Activated CD4-positive, alpha-beta T cell treated with anti-CD3 and anti-CD28 coated beads for 36 hours (primary cell): ENCODE measurements at regions not wholly inside any gene's neighbourhood (a gene's known extent, or its start where the extent isn't known, plus 50 kb on each side); places are given as distances from the start of the nearest gene placed in this dataset.

Experiments used
- ATAC-seq: fragments of 200-7000 bp; cut with Tn5 transposase; one replicate; pipeline ENCODE4 v1.10.0; 2021; ENCODE audit warnings: mild to moderate bottlenecking, moderate library complexity
- CTCF ChIA-PET: fragments of 350-600 bp; sonication (Branson Sonifier 250); formaldehyde crosslinking; loops from one replicate; lab custom pipeline; 2021; ENCODE audit warnings: antibody characterized with exemption; lab: Charles Lee
- POLR2A ChIA-PET: fragments of 350-600 bp; sonication (Branson Sonifier 250); formaldehyde crosslinking; loops from one replicate; lab custom pipeline; 2021; ENCODE audit warnings: antibody characterized with exemption, inconsistent platforms; lab: Charles Lee
- DNase-seq: peaks from one replicate; pipeline ENCODE4 v3.0.0-alpha.2; 2020
- H3K27ac Mint-ChIP-seq: one replicate; pipeline ENCODE4 v1.8.0; 2021; ENCODE audit warnings: mixed read lengths
- H3K27me3 Mint-ChIP-seq: one replicate; pipeline ENCODE4 v1.8.0; 2021; ENCODE audit warnings: mixed read lengths
- H3K36me3 Mint-ChIP-seq: one replicate; pipeline ENCODE4 v1.8.0; 2021; ENCODE audit warnings: low read depth, mixed read lengths
- H3K4me1 Mint-ChIP-seq: one replicate; pipeline ENCODE4 v1.8.0; 2021; ENCODE audit warnings: mixed read lengths
- H3K4me3 Mint-ChIP-seq: one replicate; pipeline ENCODE4 v1.8.0; 2021; ENCODE audit warnings: mild to moderate bottlenecking, moderate library complexity, mixed read lengths
- H3K9me3 Mint-ChIP-seq: one replicate; pipeline ENCODE4 v1.8.0; 2021; ENCODE audit warnings: low read depth, mixed read lengths
- intact Hi-C, 2 experiments: fragments of 100-400 bp; cut with DNase I in 1 of 2; cut with micrococcal nuclease in 1 of 2; formaldehyde crosslinking; loops; one replicate each; pipeline versions ENCODE4 v1.14.2 to v1.15.1; 2022 to 2024; cut with DNase I, micrococcal nuclease

GRCh38 chr16:55221836-55222235 lies 102.2 kb upstream of the IRX6 start:
- DNase-seq = no peak
- H3K27ac Mint-ChIP-seq = no peak overlapping the region
- peaks cover 12% of the 10 kb centered on the region for H3K9me3 Mint-ChIP-seq
- CTCF ChIA-PET = no interaction called here
- no peak overlapping the region for H3K4me3 Mint-ChIP-seq
- no peak for ATAC-seq
- intact Hi-C loops = no loop called here
- peaks cover 2% of the 10 kb centered on the region for H3K36me3 Mint-ChIP-seq
- H3K27me3 Mint-ChIP-seq = peaks cover 12% of the 10 kb centered on the region
- POLR2A ChIA-PET = no interaction called here
- H3K4me1 Mint-ChIP-seq = no peaks in the 10 kb centered on the region

- H3K9me3 Mint-ChIP-seq = peaks cover 12% of the 10 kb centered on the region
- DNase-seq = no peak
- peaks cover 15% of the 10 kb centered on the region for H3K27me3 Mint-ChIP-seq
- no peaks in the 10 kb centered on the region for H3K4me1 Mint-ChIP-seq
- ChIA-PET CTCF (no interaction called here), POLR2A (no interaction called here)
- H3K4me3 Mint-ChIP-seq = no peak overlapping the region
- peaks cover 2% of the 10 kb centered on the region for H3K36me3 Mint-ChIP-seq
- no peak overlapping the region for H3K27ac Mint-ChIP-seq
- intact Hi-C loops = no loop called here
- ATAC-seq = no peak
These were observed 101.5 kb upstream of the IRX6 start for GRCh38 chr16:55222486-55222885.

DNA sequence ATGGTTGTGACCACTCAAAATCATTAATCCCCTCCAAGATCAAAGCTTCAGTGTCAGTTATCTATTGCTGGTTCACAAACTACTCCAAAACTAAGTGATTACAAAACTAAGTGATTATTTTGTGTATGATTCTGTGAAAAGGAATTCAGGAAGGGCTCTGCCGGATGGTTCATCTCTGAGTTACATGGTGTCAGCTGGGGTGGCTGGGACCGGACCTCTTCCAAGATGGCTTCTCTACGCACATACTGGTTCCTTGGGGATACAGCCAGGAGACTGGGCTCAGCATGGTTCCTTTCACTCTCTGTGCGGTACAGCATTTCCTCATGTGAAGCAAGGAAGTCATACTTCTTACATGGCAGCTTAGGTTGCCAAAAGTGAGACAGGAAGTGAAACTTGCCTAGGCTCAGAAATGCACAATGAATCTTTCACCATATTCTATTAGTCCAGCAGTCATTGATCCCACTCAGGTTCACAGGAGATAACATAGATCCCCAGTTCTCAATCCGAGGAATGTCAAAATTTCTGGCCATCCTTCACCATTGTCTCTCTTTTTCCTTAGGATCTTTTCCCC lies 97.9 kb upstream of the IRX6 start:
- ChIA-PET POLR2A (no interaction called here), CTCF (no interaction called here)
- peaks cover 2% of the 10 kb centered on the region for H3K36me3 Mint-ChIP-seq
- no peak overlapping the region for H3K4me3 Mint-ChIP-seq
- H3K27me3 Mint-ChIP-seq = peaks cover 22% of the 10 kb centered on the region
- DNase-seq (no peak), ATAC-seq (no peak)
- no peak overlapping the region for H3K27ac Mint-ChIP-seq
- H3K9me3 Mint-ChIP-seq = peaks cover 12% of the 10 kb centered on the region
- intact Hi-C loops = no loop called here
- H3K4me1 Mint-ChIP-seq = no peaks in the 10 kb centered on the region

GRCh38 chr16:55232822-55233221 lies 91.2 kb upstream of the IRX6 start:
- Mint-ChIP-seq H3K36me3 (no peaks in the 10 kb centered on the region), H3K4me1 (no peaks in the 10 kb centered on the region), H3K27ac (no peak overlapping the region), H3K4me3 (no peak overlapping the region), H3K9me3 (no peaks in the 10 kb centered on the region), H3K27me3 (peaks cover 14% of the 10 kb centered on the region)
- ChIA-PET CTCF (no interaction called here), POLR2A (no interaction called here)
- intact Hi-C loops = no loop called here
- DNase-seq (no peak), ATAC-seq (no peak)

GRCh38 chr16:55233464-55233863 lies 90.5 kb upstream of the IRX6 start:
- no peak for DNase-seq
- intact Hi-C loops = no loop called here
- H3K27me3 Mint-ChIP-seq = peaks cover 14% of the 10 kb centered on the region
- H3K4me1 Mint-ChIP-seq = no peaks in the 10 kb centered on the region
- no peak for ATAC-seq
- H3K4me3 Mint-ChIP-seq = no peak overlapping the region
- H3K36me3 Mint-ChIP-seq = no peaks in the 10 kb centered on the region
- no peaks in the 10 kb centered on the region for H3K9me3 Mint-ChIP-seq
- H3K27ac Mint-ChIP-seq = no peak overlapping the region
- ChIA-PET POLR2A (no interaction called here), CTCF (no interaction called here)

DNA sequence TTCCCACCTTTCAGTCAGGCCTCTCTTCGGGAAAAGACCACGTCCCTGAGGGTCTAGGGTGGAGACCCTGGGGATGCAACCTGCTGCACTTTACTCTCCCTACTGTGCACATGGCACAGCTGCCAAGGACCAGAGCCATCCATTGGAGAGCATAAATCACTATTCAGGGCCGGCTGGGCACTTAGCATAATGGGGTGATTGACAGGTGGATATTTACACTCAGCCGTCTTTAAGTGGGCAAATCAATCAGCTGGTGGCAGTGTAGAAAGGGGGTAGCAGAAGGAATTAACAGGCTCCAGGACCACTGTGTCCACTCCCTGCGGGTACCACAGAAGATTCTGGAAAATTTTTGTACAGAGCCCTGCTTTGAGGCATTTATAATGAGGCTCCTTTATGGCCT lies 87.3 kb upstream of the IRX6 start:
- CTCF ChIA-PET = no interaction called here
- POLR2A ChIA-PET = no interaction called here
- Mint-ChIP-seq H3K36me3 (no peaks in the 10 kb centered on the region), H3K4me3 (no peak overlapping the region), H3K27me3 (peaks cover 7% of the 10 kb centered on the region), H3K27ac (no peak overlapping the region), H3K4me1 (no peaks in the 10 kb centered on the region), H3K9me3 (no peaks in the 10 kb centered on the region)
- DNase-seq = no peak
- no peak for ATAC-seq
- intact Hi-C loops = no loop called here

DNA sequence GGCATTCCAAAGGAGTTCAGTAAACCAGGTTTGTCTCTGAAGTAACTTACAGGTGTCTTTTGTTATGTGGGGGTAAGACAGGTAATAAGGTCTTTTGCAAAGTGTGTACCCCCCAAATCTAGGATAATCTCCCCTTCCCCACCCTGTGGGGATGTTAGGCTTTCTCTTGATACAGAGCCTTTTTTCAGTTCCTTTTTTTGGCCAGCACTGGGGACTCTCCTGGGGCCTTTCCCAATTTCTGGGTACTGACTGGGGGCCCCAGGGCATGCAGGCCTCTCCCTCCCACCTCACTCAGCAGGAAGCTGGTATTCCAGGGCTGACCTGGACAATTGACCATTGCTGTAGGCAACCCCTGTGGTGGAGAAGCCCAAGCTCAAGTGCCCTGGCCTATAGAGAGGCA lies 84.3 kb upstream of the IRX6 start:
- Mint-ChIP-seq H3K4me3 (no peak overlapping the region), H3K36me3 (no peaks in the 10 kb centered on the region), H3K9me3 (no peaks in the 10 kb centered on the region), H3K27me3 (peaks cover 10% of the 10 kb centered on the region), H3K27ac (no peak overlapping the region), H3K4me1 (no peaks in the 10 kb centered on the region)
- ChIA-PET CTCF (no interaction called here), POLR2A (no interaction called here)
- ATAC-seq (no peak), DNase-seq (no peak)
- intact Hi-C loops = no loop called here

GRCh38 chr16:55240888-55241287 lies 83.1 kb upstream of the IRX6 start:
- DNase-seq (no peak), ATAC-seq (no peak)
- Mint-ChIP-seq H3K9me3 (no peaks in the 10 kb centered on the region), H3K4me3 (no peak overlapping the region), H3K36me3 (no peaks in the 10 kb centered on the region), H3K27me3 (peaks cover 10% of the 10 kb centered on the region), H3K27ac (no peak overlapping the region), H3K4me1 (no peaks in the 10 kb centered on the region)
- CTCF ChIA-PET = no interaction called here
- intact Hi-C loops = no loop called here
- POLR2A ChIA-PET = no interaction called here

DNA sequence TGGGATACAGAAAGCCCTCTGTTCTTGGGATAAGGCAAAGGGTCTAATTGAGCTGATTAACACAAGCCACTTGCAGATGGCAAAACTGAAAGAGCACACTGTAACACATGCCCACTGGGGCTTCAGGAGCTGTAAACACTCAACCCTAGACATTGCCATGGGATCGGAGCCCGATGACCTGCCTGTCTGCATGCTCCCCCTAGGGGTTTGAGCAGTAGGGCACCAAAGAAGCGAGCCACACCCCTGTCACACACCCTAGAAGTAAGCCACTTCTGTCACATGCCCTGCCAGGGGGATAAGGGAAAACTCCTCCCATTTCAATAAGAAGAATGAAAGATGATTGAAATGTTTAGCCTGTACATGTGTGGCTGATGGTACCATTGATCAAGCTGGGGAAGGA lies 81.3 kb upstream of the IRX6 start:
- Mint-ChIP-seq H3K36me3 (no peaks in the 10 kb centered on the region), H3K27ac (no peak overlapping the region), H3K27me3 (peaks cover 7% of the 10 kb centered on the region), H3K4me3 (no peak overlapping the region), H3K4me1 (peaks cover under 1% of the 10 kb centered on the region), H3K9me3 (no peaks in the 10 kb centered on the region)
- DNase-seq (no peak), ATAC-seq (no peak)
- POLR2A ChIA-PET = no interaction called here
- intact Hi-C loops = no loop called here
- CTCF ChIA-PET = no interaction called here

DNA sequence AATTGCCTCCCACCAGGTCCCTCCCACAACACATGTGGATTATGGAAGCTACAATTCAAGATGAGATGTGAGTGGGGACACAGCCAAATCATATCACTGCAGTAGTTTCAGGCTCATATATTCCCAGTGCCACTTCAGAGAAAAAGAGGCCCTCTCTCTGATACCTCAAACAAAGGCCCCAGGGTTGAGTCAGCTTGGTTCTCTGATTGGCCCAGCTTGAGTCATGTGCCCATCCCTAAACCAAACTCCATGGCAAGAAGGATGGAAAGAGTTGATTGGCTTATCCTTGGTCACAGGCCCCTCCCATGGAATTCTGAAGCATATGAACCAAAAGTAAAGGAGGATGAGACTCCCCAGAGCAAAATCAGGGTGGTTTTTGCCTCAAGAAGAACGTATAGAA lies 75.9 kb upstream of the IRX6 start:
- intact Hi-C loops = no loop called here
- CTCF ChIA-PET = no interaction called here
- H3K4me1 Mint-ChIP-seq = peaks cover 4% of the 10 kb centered on the region

DNA sequence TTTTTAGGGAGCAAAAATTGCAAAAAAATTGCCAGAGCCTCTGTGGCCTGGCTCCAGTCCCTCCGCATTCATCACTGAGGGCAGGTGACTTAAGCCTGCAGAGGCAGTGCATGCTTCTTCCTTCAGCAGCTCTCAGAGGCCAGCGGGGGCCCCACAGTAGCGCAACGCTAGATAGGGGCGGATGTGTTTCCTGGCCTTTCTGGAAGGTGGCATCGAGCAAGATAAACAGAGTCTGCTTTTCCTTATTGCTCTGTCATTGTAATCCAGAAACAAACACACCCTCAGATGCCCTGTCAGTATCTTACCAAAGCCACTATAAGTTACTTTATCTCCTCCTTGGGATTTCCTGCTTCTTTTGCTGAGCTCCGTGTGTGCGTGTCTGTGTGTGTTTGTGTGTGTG lies 75.5 kb upstream of the IRX6 start:
- H3K36me3 Mint-ChIP-seq = no peaks in the 10 kb centered on the region
- intact Hi-C loops = no loop called here
- H3K27ac Mint-ChIP-seq = no peak overlapping the region
- peak; percentile 7 for DNase-seq
- peak; percentile 33 for ATAC-seq
- H3K27me3 Mint-ChIP-seq = peaks cover 15% of the 10 kb centered on the region
- CTCF ChIA-PET = interaction anchor here (0.6 to 1.0 kb wide), 2 partner anchors 9 to 16 kb away, joined by 3 read pairs; no protein-coding TSS in a partner anchor
- peaks cover 4% of the 10 kb centered on the region for H3K4me1 Mint-ChIP-seq
- no peaks in the 10 kb centered on the region for H3K9me3 Mint-ChIP-seq
- POLR2A ChIA-PET = no interaction called here
- H3K4me3 Mint-ChIP-seq = no peak overlapping the region

More for the DNA sequence above, 75.9 kb upstream of the IRX6 start:
- Mint-ChIP-seq H3K27me3 (peaks cover 14% of the 10 kb centered on the region), H3K4me3 (no peak overlapping the region), H3K9me3 (no peaks in the 10 kb centered on the region), H3K36me3 (no peaks in the 10 kb centered on the region), H3K27ac (no peak overlapping the region)
- POLR2A ChIA-PET = no interaction called here
- ATAC-seq (peak; percentile 58), DNase-seq (no peak)

DNA sequence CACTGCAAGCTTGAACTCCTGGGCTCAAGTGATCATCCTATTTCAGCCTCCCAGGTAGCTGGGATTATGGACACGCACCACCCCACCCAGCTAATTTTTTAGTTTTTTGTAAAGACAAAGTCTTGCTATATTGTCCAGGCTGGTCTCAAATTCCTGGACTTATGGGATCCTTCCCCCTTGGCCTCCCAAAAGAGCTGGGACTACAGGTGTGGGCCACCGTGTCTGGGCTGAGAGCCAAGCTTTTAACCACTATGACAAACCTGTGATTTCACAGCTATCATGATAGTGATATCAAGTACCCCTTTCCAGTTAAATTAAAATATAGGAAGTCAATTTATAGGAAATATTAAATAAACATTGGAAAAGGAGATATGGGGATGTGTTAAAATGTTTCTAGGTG lies 74.6 kb upstream of the IRX6 start:
- no peaks in the 10 kb centered on the region for H3K36me3 Mint-ChIP-seq
- intact Hi-C loops = no loop called here
- CTCF ChIA-PET = interaction anchor here (0.6 to 1.0 kb wide), 2 partner anchors 8 to 557 kb away, joined by 3 read pairs; no protein-coding TSS in a partner anchor
- no peak for DNase-seq
- POLR2A ChIA-PET = no interaction called here
- H3K4me1 Mint-ChIP-seq = peaks cover 4% of the 10 kb centered on the region
- ATAC-seq = no peak
- no peaks in the 10 kb centered on the region for H3K9me3 Mint-ChIP-seq
- H3K27me3 Mint-ChIP-seq = peaks cover 15% of the 10 kb centered on the region
- H3K4me3 Mint-ChIP-seq = no peak overlapping the region
- no peak overlapping the region for H3K27ac Mint-ChIP-seq
